LNCAP (cell line): ENCODE measurements at regions not wholly inside any gene's neighbourhood (a gene's known extent, or its start where the extent isn't known, plus 50 kb on each side); places are given as distances from the start of the nearest gene placed in this dataset.

Experiments used
- TF ChIP-seq, protein P1 (sequence below): fragments of 450-650 bp; IDR thresholded peaks from 2 replicates; pipeline ENCODE4 v1.5.1; 2017; ENCODE audit warnings: mild to moderate bottlenecking

DNA sequence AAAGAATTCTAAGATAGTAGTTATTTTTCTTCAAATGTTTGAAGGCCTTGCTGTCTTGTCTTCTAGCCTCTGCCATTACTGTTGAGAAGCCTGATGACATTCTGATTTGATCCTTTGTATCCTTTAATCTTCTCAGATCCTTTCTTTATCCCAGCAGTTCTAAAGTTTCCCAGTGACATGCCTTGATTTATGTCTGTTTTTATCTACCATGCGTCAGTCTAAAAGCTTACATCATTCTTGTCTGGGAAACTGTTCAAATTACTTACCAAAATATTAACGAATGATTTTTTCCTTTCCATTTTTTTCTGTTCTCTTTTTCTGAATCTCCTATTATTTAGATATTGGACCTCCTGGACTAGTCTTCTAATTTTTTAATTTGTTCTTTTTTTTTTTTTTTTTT, 78.3 kb upstream of the HELT start:
- TF ChIP-seq, protein P1, sequence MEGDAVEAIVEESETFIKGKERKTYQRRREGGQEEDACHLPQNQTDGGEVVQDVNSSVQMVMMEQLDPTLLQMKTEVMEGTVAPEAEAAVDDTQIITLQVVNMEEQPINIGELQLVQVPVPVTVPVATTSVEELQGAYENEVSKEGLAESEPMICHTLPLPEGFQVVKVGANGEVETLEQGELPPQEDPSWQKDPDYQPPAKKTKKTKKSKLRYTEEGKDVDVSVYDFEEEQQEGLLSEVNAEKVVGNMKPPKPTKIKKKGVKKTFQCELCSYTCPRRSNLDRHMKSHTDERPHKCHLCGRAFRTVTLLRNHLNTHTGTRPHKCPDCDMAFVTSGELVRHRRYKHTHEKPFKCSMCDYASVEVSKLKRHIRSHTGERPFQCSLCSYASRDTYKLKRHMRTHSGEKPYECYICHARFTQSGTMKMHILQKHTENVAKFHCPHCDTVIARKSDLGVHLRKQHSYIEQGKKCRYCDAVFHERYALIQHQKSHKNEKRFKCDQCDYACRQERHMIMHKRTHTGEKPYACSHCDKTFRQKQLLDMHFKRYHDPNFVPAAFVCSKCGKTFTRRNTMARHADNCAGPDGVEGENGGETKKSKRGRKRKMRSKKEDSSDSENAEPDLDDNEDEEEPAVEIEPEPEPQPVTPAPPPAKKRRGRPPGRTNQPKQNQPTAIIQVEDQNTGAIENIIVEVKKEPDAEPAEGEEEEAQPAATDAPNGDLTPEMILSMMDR, result no peak

DNA sequence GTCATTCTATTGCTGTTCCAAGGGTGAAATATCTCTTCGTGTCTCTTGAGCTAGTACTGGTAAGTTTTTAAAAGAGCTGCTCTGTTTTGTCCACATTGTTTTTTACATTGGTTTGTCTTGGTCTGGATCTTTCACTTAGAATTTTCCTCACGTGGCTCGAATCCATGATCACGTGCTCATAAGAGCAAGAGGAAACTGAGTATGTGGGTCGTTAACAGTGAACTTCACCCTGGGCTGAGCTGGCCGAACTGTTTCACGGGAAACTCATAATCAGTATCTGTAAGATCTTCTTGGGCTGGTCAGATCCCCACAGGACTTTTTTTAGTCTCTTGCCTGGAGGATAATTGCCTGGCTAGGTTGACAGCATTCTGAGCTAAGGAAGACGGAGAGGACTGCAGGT, 77.8 kb upstream of the HELT start:
- TF ChIP-seq, protein P1, result no peak

DNA sequence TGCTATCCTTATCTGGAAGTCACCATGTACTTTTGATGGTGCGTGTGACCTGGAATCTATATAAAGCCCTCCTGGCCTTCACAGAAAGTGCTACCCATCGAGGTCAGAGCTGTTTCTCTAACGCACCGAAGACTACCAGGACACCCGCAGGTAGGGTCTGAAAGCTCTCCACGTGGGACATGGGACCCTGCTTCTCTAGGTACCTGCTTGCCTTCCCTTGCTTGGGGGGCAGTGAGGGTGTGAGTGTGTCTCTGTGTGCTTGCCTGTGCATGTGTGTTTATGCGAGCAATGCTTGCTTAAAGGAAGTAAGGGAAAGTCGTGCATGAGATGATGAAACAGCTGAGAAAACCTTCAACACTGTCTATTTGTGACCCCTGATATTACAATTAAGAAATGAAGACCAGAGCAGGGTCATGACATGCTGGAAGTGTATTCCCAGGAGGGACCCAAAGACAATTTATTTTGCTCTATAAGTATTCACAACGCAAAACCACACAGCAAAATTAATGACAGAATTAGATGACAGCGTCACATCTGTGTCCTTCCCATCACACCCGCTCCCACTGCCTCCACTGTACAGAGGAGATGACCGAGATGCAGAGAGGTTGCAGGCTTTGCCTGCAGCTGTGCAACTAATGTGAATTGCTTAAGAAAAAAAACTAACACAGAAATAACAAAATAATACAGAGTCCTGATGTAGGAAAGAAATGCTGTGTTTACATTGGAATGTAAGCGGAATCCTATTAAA, 76.4 kb upstream of the HELT start:
- TF ChIP-seq, protein P1, result no peak

DNA sequence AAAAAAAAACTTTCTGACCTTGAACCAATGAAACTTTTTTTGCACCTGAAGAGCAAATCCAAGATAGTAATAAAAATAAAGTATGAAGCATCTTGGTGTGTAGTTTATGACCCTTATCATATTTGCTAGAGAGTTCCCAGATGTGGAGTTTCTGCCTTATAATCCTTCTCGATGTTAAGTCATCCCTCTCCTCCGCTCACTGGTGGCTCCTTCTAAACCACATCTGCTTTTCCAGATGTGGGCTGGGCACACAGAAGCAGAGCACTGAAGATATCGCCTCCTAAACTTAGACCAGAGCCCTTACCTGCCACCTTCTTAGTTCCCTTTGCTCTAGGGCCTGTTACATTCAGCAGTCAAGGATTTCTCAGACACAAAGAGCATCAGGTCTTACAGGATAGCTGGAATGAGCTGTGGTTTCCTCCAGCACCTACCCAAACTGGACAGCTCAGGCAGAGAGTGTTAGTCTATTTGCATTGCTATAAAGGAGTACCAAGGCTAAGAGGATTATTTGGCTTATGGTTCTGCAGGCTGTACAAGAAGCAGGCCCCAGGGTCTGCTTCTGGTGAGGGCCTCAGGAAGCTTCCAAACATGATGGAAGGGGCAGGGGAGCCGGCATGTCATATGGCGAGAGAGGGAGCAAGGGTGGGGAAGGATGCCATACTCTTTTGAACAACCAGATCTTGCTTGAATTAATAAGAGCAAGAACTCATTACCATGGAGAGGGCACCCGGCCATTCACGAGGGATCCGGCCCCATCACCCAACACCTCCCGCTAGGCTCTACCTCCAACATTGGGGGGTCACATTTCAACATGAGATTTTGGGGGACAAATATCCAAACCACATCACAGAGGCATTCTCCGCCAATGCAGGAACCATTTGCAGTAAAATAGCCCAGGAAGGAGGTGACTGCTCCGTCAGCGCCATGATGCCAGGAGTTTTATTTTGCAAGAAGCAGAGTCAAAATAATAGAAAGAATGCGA, 75.6 kb upstream of the HELT start:
- TF ChIP-seq, protein P1, result no peak

DNA sequence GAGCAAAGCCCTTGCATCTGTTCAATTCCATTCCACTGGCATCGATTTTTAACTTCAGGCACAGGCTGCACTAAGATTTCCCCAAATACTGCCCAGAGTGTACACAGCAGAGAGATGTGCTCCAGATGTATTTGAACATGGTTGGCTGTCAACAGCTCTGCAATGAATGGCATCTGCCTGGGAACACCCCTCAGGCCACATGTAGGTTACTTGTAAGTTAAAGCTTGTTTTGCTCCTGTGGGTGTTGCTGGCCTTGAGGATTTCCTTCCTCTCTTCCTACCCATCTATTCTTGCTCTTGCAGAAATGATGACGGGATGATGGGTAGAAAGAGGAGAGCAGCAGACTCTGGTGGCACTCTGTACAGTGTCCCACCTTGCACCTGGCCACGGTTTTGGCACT, 69.3 kb upstream of the HELT start:
- TF ChIP-seq, protein P1, result no peak

DNA sequence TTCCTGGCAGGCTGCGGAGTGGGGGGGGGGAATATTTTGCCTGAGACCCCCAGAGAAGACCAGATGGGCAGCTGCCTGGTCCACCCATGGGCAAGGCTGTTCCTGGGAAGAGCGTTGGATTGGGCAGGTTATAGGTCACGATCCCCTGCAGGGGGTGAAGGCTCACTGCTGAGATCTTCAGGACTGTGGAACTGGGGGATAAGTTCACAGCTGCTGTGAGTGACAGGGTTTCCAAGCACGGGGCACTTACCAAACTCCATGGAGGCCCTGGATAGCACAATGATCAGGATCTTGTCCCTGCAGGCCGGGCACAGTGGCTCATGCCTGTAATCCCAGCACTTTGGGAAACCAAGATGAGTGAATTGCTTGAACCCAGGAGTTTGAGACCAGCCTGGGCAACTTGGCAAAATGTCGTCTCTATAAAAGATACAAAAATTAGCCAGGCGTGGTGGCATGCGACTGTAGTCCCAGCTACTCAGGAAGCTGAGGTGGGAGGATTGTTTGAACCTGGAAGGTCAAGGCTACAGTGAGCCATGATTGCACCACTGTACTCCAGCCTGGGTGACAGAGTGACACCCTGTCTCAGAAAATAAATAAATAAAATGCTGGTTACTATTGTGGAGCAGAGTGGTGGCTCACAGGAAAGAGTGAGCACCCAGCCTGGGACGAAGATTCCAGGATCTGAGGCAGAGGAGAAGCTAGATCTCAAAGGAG, 68.0 kb upstream of the HELT start:
- TF ChIP-seq, protein P1, result no peak

DNA sequence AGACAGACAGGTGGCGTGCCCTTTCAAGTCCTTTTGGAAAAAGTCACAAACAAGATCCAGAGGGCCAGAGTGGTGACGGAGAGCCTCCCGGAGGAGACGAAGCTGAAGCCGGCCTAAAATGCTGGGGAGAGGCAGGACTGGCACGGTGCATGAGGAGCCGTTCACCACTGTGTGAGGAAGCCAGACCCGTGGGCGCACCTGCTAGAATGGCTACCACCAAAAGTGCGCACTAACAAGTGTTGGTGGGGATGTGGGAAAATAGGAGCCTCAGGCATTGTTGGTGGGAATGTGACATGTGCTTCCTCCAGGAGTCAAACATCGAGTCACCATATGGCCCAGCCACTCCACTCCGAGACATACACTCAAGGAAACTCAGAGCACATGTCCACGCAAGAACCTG, 67.4 kb upstream of the HELT start:
- TF ChIP-seq, protein P1, result no peak
